Activated CD8-positive, alpha-beta memory T cell treated with anti-CD3 and anti-CD28 coated beads, Interleukin-2, amount 50 U/mL, for 24 hours (primary cell): ENCODE measurements at regions not wholly inside any gene's neighbourhood (a gene's known extent, or its start where the extent isn't known, plus 50 kb on each side); places are given as distances from the start of the nearest gene placed in this dataset.
"Not testable (repeated sequence)": the region's sequence is repeated elsewhere in the genome, so short reads cannot be mapped to it uniquely, and the experiment has no call there.

Experiments
- DNase-seq: peaks from one replicate; pipeline ENCODE4 v3.0.0-alpha.2; 2020; ENCODE audit errors: extremely low read depth

DNA sequence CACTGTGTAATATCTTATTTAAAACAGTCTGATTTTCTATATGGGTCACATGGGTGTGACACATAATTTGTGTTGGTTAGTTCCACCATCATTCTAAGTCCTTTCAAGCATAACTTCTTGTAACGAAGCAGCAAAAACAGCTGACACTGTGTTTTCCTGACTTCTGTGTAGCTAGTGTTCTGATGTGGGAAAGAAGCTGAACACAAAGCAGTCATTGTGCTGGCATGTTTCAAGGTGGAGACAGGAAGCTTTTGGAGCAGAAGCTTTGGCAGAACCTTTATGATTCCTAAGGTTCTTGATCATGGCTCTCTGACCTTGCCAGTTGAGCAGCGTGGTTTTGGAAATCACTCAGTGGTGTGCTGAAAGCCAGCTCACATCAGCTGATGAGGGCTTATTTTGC is 351.7 kb upstream of the MDGA2 start:
- DNase-seq, result no peak

DNA sequence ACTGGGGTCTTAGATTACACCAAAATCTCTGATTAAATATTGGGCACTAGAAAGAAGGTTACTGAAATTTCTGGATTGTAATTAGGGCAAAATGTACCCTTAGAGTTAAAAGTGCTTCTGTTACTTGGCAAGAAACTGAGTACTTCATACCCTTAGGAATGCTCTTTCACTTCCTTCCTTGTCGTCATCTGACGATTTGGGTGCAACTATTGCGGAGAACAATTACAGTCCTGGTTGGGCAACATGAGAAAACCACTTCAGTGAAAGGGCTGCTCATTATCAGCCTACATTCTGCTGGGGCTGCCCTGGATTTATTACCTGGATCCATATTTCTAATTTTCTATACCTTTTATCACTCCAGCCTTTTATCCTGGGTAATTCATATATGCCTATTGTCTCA is 348.5 kb upstream of the MDGA2 start:
- no peak for DNase-seq

DNA sequence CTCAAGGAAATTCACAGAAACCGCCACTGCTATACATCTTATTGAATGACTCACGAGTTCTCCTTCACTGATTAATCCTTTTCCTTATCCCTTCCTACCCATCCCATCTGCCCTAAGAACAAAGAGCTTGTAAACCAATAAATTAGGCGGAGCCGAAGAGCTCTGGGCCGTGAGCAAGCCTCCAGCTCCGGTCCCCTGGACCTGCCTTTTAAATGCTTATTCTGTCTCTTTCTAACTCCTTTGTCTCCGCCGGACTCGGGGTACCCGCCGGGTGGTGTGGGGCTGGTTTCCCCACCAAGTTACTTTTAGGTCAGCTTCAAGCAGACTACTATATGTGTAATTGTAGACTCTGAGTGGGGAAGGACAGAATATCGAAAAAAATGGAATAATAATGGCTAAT is 336.1 kb upstream of the MDGA2 start:
- not testable (repeated sequence) for DNase-seq

DNA sequence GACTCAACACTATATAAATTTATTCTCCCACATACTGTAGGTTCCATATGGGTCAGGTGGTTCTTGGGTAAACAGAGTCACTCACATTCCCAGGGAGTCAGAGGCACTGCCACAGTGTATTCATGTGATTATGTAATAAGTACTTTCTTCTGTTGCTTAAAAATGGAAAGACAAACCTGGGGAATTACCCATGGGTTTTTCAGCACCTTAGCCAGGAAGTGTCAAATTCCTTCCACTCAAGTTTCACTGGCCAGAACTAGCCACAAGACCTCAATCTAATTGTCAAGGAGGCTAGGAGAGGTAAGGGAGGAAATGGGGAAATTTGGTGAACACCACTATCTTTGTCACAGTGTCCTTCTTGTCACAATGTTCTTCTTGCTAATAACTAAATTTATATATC is 333.2 kb upstream of the MDGA2 start:
- no peak for DNase-seq

DNA sequence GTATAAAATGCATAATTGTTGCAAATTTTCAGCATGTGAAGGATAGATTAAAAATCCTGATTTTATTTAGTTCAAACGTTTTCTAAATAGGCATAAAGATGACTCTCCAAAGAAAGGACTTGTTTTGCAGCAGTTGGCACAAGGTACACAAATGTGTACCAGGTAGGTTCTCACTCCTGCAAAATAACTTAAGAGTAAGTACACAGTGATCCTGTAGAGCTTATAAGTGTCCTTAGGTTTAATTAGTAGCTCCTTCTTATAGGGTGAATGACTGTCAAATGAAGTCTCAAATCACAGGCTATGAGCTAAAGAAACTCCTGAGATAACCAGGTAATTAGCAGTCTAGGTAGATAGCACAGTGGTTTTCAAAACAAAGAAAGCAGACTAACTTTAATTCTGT is 330.6 kb upstream of the MDGA2 start:
- no peak for DNase-seq

DNA sequence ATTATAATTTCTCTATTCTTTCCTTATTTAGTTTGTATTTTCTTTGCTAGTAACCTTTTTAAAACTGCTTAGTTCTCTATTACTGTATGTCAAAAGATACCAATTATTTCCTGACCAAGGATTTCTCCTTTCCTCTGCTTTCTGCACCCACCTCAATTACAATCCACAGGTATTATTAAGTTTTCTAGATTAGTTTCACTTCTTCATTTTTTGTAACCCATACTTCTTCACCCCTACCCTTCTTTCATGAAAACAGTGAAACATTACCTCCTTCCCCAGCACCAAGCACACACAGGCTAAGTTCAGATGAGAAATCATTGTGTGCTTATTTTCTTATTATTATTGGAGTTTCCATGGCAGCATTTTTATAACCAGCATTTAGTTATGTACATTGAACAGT is 318.5 kb upstream of the MDGA2 start:
- no peak for DNase-seq

DNA sequence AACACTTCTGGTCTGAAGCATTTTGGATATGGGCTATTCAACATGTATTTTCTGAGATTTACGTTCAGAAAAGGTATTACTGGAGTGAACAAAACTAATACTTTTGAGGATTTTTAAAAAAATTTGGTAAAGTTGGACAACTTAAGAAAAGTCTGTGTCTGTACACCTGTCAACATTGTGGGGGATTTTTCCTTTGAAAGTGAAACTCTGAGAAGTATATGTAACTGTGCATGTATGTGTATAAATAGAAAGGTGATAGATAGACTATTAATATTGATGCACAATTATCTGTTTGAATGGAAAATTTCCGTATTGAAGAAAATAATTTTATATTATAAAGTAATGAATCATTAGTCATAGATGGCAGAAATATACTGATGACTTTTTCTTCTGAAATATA is 312.8 kb upstream of the MDGA2 start:
- DNase-seq, result no peak

DNA sequence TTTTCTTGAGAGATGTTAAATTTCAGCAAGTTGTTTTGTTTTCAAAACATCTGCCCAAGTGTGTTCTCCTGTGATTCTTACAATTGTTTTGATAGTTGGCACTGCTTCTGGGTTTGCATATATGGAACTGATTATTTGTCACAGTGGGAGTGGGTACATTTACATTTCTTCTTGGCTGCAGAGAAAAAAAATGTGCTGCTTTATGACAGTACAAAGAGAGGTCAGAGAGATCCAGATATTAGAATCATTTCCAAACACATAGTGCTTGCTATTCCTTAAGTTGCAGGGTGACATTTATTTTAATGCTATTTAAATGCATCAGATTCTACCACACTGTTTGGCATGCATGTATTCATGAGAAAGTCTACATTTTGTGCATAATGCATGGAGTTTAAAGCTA is 303.5 kb upstream of the MDGA2 start:
- no peak for DNase-seq

DNA sequence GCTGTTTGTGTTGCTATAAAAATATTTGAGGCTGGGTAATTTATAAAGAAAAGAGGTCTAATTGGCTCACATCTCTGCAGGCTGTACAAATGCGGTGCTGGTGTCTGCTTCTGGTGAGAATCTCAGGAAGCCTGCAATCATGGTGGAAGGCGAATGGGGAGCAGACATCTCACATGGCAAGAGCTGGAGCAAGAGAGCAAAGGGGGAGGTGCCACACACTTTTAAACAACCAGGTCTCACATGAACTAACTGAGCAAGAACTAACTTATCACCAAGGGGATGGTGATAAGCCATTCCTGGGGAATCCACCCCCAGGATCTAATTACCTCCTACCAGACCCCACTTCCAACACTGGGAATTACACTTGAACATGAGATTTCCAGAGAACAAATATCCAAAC is 300.7 kb upstream of the MDGA2 start:
- DNase-seq, result no peak

DNA sequence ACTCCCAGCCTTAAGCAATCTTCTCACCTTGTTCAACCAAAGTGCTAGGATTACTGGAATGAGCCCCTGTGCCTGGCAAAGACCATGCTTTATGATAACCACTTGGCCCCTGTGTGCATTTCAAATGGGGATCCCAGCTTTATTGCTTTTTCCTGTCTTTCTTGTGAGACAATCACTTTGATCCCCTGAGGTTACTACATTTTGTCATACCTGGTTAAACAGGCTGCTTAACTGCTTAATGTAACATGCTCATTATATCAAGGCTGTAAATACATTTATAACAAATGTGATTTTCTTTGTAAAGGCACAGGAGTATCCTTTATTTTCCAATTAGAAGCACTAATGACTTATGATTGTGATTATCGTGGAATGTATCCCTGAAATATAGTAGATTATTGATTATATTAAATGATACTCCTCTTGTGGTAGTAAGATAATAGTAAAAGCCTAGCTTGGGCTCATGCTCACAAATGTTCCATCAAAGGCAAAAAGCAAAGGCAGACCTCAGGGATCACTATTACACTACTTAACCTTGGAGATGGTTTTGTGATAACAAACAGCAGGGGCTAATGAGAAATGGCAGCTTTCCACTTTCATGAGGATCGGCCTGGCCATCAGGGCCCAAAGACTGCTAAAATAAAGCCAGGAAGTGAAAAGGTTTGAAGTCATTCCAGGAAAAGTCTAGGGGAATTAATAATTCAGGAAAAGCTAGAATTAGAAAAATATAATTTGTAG is 290.8 kb upstream of the MDGA2 start:
- no peak for DNase-seq

DNA sequence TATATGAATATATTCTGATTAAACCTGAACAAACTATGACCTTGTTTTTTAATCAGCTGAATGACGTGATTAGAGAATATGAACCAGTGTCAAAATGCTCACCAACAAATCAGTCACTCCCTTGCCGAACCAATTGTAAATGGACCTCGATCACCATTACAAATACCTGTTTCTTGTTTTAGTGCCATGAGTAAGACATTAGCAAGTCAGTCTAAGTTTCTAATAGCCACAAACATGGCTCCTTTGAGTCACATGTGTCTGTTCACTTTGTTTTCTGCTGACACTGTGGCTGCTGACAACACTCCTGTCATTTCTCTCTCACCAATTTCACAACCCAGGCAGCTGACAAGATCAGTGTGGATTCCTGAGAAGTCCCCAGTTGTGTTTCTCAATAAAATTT is 286.2 kb upstream of the MDGA2 start:
- DNase-seq, result no peak

DNA sequence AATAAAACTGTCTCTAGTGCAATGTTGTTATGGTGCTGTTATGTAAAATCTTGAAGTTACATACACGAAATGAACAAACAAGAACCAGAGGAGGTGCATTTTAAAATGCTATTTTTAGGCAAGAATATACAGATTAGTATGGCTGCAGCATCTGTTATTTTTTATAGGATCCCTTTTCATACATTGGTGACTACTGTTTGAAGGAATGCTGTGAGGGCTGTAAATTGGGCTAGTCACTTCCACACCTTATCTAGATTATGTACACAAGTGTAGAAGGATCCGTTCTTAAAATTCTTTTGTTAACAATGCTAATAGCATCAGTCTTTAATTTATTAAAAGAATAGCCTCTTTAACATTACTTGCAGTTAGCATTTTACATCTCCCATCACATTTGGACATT is 284.3 kb upstream of the MDGA2 start:
- no peak for DNase-seq

DNA sequence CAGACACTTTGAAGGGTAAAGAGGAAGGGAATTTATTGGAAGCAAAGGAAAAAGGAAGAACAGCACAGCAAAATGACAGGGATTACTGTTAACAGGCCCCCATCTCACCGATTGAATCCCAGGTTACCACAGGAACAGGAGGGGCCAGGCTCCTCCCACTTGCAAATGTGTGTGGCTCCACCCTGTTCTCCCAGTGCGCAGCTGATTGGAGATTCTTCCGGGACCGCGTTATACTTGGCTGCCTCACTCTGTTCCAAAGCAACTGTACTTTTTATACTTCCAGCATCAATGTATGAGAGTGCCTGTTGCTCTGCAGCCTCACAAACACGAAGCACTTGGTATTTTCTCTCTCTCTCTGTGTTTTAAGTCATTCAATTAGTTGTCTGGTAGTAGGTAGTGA is 273.6 kb upstream of the MDGA2 start:
- no peak for DNase-seq

DNA sequence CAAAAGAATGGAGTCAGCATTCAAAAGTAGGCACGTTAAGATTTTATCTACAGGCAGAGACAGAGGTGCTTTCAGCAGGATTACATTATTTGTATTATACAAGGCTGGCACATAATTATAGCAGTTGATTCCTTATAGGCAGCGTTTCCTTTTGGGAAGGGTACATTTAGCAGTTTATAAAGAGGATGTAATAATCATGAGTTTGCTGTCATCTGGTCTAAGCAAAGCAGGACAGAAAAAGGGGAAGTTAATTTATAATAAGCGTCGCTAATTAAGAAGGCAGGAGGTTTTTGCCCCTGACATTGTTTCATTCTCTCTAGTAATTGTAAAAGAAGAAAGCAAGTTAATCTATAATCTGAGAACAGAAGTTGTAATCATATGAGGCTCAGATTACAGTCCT is 259.9 kb upstream of the MDGA2 start:
- DNase-seq, result no peak

DNA sequence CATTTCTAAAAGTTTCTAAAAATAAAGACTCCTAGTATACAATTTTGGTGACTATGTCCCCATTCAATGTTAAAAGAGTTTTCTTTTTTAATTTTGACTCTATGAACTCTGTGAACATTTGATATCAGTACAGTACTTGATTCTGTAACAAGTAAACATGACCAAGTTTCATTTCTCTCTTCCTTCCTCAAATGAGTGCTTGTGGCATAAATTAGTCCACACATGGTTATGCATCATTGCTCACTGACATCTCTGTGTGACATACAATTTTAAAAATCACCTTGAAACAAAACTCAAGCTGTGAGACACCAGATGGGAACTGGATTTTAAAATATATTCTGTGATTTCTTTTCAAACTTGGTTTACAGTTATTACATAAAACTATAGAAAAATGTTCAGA is 253.9 kb upstream of the MDGA2 start:
- no peak for DNase-seq

DNA sequence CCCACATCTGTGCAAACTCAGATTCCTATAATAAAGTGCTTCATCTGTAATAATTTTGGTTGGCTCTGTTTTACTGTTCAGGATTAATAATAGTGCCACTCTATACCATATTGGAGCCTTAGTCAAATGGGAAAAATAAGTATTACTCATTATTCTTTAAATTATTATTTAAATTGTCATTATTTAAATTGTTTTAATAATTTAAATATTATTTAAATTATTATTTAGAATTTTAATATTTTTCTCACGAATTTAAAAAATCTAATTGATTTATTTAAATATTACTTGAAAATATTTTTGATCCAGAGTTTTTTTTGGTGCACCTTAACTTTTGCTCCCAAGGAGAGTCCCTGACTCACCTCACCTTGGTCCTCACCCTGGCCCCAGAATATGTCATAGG is 245.7 kb upstream of the MDGA2 start:
- DNase-seq, result no peak

DNA sequence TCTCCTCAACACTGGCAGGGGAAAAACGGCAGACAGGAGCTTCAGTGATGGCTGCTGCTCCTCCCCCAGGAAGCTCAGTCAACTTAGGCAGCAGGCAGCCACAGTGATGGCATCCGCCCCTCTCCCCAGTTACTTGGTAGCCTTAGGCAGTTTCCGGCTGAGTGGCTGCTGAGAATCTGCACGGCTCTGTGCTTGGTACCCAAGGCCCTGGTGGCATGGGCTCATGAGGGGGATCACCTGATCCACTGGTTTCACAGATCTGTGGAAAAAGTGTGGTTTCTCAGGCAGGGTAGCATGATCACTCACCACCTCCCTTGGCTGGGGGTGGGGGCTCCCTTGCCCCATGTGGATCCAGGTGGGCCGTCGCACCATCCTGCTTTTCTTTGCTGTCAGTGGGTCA is 244.6 kb upstream of the MDGA2 start:
- no peak for DNase-seq

DNA sequence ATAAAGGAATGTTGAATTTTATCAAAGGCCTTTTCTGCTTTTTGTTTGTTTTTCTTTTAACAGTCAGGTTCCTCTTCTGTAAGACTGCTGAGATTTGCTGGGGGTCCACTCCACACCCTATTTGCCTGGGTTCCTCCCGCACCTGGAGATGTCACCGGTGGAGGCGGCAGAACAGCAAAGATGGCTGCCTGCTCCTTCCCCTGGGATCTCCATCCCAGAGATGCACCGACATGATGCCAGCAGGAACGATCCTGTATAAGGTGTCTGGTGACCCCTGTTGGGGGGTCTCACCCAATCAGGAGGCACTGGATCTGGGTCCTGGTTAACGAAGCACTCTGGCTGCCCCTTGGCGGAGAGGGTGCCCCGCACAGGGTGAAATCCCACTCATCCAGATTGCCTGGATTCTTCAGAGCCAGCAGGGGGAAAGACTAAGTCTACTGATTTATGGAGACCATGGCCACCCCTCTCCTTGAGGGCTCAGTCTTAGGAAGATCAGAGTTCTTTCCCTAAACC is 244.0 kb upstream of the MDGA2 start:
- no peak for DNase-seq

DNA sequence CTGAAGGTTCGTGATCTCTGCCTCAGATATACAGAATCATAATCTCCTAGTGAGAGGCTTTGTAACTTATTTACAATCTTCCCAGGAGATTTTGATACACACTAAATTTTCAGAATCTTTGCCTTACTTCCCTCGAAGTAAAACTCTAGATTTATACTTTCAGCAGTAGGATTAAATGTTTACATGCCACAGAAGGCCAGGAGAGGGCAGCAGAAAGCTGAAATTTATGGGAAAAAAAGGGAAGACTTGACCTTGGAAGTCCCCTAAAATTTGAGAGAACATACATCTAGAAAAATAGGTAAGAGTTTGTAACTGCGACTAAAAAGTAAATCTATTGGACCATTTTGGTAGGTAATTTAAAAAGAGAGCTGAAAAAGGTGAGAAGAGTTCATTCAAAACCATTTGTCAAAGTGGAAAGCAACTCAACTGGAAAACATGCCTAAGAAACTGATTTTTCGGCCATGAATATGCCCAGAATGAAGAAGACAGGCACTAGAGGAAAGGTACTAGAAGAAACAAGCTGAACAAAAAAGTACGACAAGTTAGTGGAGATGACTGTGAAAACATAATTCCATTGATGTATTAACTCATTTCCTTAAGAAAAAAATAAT is 242.0 kb upstream of the MDGA2 start:
- no peak for DNase-seq

DNA sequence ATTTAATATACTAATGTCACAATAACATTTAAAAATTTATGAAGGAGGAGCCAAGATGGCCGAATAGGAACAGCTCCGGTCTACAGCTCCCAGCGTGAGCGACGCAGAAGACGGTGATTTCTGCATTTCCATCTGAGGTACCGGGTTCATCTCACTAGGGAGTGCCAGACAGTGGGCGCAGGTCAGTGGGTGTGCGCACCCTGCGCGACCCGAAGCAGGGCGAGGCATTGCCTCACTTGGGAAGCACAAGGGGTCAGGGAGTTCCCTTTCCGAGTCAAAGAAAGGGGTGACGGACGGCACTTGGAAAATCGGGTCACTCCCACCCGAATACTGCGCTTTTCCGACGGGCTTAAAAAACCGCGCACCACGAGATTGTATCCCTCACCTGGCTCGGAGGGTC is 225.7 kb upstream of the MDGA2 start:
- DNase-seq, result not testable (repeated sequence)

DNA sequence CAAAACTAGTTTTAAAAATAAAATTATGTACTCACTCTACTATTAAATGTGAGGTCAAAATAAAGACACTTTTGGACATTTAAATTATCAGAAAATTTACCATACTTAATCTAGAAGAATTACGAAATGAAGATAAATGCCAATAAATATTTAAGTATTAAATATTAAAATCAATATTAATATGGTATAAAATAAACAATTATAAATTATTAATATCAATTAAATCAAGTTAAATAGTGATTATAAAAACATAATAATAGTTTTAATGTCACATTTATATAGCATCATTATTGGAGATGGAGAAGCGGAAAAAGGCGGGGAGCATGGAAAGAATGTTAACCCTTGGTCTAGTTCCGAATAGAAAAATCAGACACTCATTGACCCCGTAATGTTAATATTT is 224.3 kb upstream of the MDGA2 start:
- no peak for DNase-seq

DNA sequence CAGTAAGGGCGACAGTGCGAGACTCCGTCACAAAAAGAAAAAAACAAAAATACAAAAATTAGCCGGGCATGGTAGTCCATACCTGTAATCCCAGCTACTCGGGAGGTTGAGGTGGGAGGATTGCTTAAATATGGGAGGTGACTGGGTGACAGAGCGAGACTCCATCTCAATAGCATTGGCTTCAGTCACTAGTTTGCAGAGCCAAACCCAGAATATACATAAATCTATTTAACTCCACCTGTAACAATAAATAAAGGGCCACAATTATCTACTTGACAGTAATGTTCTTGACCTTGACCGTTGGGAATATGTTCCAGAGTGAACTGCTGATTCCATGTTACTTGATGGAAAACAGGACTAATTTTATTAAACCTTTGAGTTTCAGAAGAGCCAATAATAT is 198.9 kb upstream of the MDGA2 start:
- no peak for DNase-seq

DNA sequence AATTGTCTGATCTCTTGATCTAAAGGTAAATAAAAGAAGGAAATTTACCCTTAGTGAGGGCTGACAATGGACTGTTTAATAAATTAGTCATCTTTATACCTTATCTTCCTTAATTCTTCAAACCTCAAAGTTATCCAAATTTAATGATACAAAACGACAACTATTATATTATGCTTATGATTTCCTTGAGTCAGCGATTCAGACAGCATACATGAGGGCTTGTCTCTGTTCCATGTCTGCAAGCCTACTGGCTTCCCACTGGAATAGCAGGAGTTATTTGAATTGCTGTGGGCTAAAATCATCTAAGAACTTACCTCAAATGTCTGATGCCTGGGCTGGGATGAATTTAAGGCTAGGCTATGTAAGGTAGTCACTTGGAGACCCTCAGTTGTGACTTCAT is 197.2 kb upstream of the MDGA2 start:
- DNase-seq, result no peak

DNA sequence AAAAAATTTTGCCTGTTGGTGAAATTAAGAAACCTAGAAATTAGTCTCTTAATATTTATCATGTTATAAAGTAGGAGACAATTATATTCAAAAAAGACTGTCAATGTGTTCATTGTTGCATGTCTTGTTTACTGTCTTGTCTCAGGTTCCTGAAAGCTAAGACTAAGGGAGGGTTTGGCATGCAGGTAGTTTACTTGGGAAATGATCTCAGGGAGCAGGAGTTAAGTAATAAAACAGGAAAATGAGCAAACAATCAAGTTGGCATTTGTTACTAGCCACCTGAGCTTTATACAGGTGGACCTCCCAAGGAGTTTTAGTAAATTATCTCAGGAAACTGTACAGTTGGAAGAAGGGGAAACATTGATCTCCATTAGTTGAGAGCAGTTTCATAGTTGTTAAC is 188.0 kb upstream of the MDGA2 start:
- DNase-seq, result no peak
